Fibroblast of villous mesenchyme (primary cell): ENCODE measurements at regions not wholly inside any gene's neighbourhood (a gene's known extent, or its start where the extent isn't known, plus 50 kb on each side); places are given as distances from the start of the nearest gene placed in this dataset.

ENCODE experiments used
- DNase-seq: peaks from one replicate; pipeline ENCODE4 v3.0.0-alpha.2; 2010; ENCODE audit warnings: low read depth
- H3K4me3 ChIP-seq: 2 replicates; pipeline ENCODE4 v1.5.1; 2011; ENCODE audit warnings: low read depth, mild to moderate bottlenecking, low read length
- TF ChIP-seq, protein P1 (sequence below): IDR thresholded peaks from 2 replicates; pipeline ENCODE4 v1.5.1; 2012; ENCODE audit warnings: low read depth, mild to moderate bottlenecking, low read length; ENCODE audit not compliant: insufficient read depth

DNA sequence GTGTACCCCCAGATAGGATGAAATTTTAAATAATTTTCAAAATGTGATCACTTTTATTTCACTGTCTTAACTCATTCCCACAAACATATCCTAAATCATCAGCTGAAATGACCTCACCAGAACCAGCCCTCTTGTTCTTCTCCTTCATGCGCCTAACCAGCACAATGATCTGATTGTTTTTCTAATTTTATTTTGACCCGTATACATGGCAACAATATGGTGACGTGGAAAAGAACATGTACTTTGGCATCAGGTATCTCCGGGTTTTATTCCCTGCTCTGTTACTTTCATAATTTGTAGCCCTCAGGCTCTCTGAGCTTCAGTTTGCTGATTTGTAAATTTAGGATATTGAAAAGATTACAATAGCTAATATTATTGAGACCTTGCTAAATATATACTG lies 562.4 kb upstream of the ZFP42 start:
- DNase-seq: no peak
- TF ChIP-seq, protein P1, sequence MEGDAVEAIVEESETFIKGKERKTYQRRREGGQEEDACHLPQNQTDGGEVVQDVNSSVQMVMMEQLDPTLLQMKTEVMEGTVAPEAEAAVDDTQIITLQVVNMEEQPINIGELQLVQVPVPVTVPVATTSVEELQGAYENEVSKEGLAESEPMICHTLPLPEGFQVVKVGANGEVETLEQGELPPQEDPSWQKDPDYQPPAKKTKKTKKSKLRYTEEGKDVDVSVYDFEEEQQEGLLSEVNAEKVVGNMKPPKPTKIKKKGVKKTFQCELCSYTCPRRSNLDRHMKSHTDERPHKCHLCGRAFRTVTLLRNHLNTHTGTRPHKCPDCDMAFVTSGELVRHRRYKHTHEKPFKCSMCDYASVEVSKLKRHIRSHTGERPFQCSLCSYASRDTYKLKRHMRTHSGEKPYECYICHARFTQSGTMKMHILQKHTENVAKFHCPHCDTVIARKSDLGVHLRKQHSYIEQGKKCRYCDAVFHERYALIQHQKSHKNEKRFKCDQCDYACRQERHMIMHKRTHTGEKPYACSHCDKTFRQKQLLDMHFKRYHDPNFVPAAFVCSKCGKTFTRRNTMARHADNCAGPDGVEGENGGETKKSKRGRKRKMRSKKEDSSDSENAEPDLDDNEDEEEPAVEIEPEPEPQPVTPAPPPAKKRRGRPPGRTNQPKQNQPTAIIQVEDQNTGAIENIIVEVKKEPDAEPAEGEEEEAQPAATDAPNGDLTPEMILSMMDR: no peak
- no peak overlapping the region for H3K4me3 ChIP-seq

DNA sequence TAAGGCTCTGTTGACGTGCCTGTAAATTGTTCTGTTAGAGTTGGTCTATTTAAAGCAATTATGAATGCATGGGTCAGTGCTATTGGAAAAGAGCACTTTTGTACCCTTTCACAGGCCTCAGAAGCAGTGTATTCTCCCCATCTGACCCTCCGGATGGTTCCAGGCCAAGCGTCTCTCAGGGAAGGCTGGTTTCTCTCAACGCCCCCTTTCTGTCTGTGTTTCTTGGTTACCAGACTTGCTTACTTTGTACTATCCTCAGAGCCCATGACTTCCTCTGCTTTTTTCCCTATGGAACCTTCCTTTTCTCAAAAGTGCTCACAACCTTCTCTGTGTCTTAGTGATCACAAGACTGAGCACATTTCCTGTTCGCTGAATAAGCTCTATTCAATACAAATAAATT lies 559.3 kb upstream of the ZFP42 start:
- no peak for DNase-seq
- TF ChIP-seq, protein P1: no peak
- no peak overlapping the region for H3K4me3 ChIP-seq

DNA sequence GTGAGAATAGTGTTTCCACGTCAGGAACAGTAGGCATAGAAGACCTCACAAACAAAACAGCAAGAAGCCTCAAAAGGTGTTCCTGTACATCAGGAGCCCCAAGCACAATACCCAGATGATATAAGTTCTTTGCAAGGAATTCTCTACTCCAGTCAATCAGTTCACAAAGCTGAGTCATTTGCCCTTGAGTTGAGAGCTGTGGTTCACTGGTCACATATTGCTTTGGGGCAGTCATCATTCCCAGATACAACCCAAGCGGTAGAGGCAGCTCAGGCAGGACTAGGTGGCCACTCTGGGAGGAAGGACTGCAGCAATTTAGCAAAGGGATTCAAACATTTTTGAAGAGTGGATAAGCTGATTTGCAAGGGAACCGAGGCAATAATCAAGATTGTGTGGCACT lies 551.5 kb upstream of the ZFP42 start:
- TF ChIP-seq, protein P1: no peak
- H3K4me3 ChIP-seq: no peak overlapping the region
- no peak for DNase-seq

DNA sequence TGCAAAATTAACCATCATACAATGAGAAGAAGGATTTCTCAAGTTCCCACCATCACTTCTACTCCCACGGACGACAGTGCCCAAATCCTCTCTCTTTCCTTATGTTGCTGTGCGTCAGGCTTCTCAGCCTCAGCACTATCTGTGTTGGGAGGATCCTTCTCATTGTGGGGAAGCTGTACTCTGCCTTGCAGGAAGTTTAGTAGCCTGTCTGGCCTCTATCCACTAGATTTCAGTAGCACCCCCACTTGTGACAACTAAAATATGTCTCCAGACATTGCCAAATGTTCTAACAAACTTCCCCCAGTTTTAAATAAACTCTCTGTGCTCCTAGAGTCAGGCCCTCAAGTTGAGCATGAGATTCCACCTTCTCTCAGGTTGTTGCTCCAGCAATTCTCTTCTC lies 545.9 kb upstream of the ZFP42 start:
- no peak overlapping the region for H3K4me3 ChIP-seq
- peak; percentile 6 for DNase-seq
- TF ChIP-seq, protein P1: no peak

DNA sequence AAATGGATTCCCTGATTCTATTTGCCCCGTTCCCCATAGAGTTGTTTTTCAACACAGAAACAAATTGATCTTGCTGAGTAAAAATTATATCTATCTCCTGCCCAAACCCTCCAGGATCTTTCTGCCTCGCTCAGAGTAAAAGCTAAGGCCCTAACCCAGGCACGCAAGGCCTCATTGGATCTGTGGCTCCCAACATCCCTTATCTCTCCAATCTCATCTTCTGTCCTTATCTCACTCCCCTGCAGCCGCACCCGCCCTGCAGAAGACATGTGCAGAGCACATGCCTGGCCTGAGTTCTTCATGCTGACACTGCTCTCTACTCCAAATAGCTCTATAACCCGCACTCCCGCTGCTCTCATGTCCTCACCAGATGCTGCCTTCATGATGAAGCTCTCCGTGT lies 543.8 kb upstream of the ZFP42 start:
- H3K4me3 ChIP-seq: no peak overlapping the region
- TF ChIP-seq, protein P1: no peak
- DNase-seq: no peak

DNA sequence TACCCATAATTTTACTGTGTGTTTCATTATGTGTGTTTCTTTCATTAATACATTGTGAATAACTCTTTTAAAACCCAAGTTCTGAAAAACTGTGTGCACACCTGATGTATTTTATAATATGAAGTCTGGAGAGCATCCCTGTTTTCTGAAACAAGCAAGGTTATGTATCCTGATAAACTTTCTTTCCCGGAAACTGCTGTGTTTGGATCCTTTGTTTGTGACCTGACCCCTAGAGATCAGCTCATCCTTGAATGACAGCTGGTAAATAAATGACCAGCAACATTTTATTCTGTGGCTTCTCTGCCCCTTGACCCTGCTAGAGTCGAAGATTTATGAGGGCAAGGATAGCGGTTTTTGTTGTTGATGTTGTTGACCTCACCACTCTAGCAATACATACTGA lies 535.6 kb upstream of the ZFP42 start:
- DNase-seq: no peak
- H3K4me3 ChIP-seq: no peak overlapping the region
- TF ChIP-seq, protein P1: no peak

DNA sequence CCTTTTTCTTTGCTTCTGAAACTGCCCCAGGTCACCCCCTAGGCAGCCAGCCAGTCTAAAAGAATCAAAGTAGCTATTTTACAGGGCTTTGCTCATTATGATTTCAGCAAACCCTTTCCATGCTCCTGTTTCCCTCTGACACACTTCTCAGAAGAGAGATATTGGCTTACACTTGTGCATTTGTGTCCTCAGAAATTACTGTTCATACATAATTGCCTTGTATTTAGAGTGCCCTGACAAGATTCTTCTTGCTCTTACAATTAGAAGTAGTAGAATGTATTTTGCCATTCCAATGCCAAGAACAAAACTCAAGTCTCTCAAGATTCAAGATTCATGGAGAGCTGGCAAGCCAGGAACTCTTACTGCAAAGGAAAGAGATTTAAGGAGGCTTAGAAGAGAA lies 531.0 kb upstream of the ZFP42 start:
- no peak for DNase-seq
- TF ChIP-seq, protein P1: no peak
- no peak overlapping the region for H3K4me3 ChIP-seq
